ENCODE measurements at regions not wholly inside any gene's neighbourhood (a gene's known extent, or its start where the extent isn't known, plus 50 kb on each side); places are given as distances from the start of the nearest gene placed in this dataset.

- DNase-seq: no peak
- CTCF ChIA-PET: interaction anchor here (0.6 kb wide), 1 partner anchor 375 kb away, joined by 4 read pairs; no protein-coding TSS in a partner anchor
- Mint-ChIP-seq H3K36me3 (ENCODE audit: insufficient read depth, unreplicated experiment) (no peaks in the 10 kb centered on the region), H3K4me3 (ENCODE audit: low read depth, unreplicated experiment) (no peak overlapping the region), H3K27me3 (ENCODE audit: unreplicated experiment) (no peaks in the 10 kb centered on the region), H3K9me3 (ENCODE audit: low read depth, unreplicated experiment) (no peaks in the 10 kb centered on the region), H3K4me1 (ENCODE audit: low read depth, unreplicated experiment) (peaks cover 10% of the 10 kb centered on the region), H3K27ac (ENCODE audit: unreplicated experiment) (no peak overlapping the region)
- no TSS peak for BruUV-seq (replicated peaks)
- intact Hi-C loops (cut with micrococcal nuclease; ENCODE audit: unreplicated experiment): no loop called here
- TF ChIP-seq CTCF (IDR thresholded peaks at IDR 0.05; ENCODE audit: unreplicated experiment): no peak
These were observed 238.3 kb downstream of the EN1 start for GRCh38 chr2:118609138-118609537.

- H3K4me1 Mint-ChIP-seq (ENCODE audit: low read depth, unreplicated experiment): peaks cover 13% of the 10 kb centered on the region
- H3K27ac Mint-ChIP-seq (ENCODE audit: unreplicated experiment): no peak overlapping the region
- no peaks in the 10 kb centered on the region for H3K27me3 Mint-ChIP-seq (ENCODE audit: unreplicated experiment)
- CTCF ChIA-PET: no interaction called here
- H3K36me3 Mint-ChIP-seq (ENCODE audit: insufficient read depth, unreplicated experiment): no peaks in the 10 kb centered on the region
- BruUV-seq (replicated peaks): no TSS peak
- no peak overlapping the region for H3K4me3 Mint-ChIP-seq (ENCODE audit: low read depth, unreplicated experiment)
- no peak for TF ChIP-seq CTCF (IDR thresholded peaks at IDR 0.05; ENCODE audit: unreplicated experiment)
- DNase-seq: no peak
- H3K9me3 Mint-ChIP-seq (ENCODE audit: low read depth, unreplicated experiment): no peaks in the 10 kb centered on the region
- intact Hi-C loops (cut with micrococcal nuclease; ENCODE audit: unreplicated experiment): no loop called here
These were observed 239.8 kb downstream of the EN1 start for GRCh38 chr2:118607641-118608040.

- no TSS peak for BruUV-seq (replicated peaks)
- Mint-ChIP-seq H3K27me3 (ENCODE audit: unreplicated experiment) (no peaks in the 10 kb centered on the region), H3K27ac (ENCODE audit: unreplicated experiment) (no peak overlapping the region)
These were observed 242.6 kb downstream of the EN1 start for GRCh38 chr2:118604811-118605210.

GRCh38 chr2:118604371-118604770 is 243.1 kb downstream of the EN1 start:
- Mint-ChIP-seq H3K27ac (ENCODE audit: unreplicated experiment) (no peak overlapping the region), H3K4me1 (ENCODE audit: low read depth, unreplicated experiment) (peaks cover 13% of the 10 kb centered on the region), H3K4me3 (ENCODE audit: low read depth, unreplicated experiment) (no peak overlapping the region), H3K36me3 (ENCODE audit: insufficient read depth, unreplicated experiment) (no peaks in the 10 kb centered on the region), H3K27me3 (ENCODE audit: unreplicated experiment) (no peaks in the 10 kb centered on the region), H3K9me3 (ENCODE audit: low read depth, unreplicated experiment) (peaks cover 3% of the 10 kb centered on the region)
- intact Hi-C loops (cut with micrococcal nuclease; ENCODE audit: unreplicated experiment): no loop called here
- CTCF ChIA-PET: no interaction called here
- no peak for DNase-seq
- BruUV-seq (replicated peaks): no TSS peak
- TF ChIP-seq CTCF (IDR thresholded peaks at IDR 0.05; ENCODE audit: unreplicated experiment): no peak

More at GRCh38 chr2:118604811-118605210, 242.6 kb downstream of the EN1 start:
- Mint-ChIP-seq H3K9me3 (ENCODE audit: low read depth, unreplicated experiment) (peaks cover 3% of the 10 kb centered on the region), H3K4me1 (ENCODE audit: low read depth, unreplicated experiment) (peaks cover 13% of the 10 kb centered on the region), H3K36me3 (ENCODE audit: insufficient read depth, unreplicated experiment) (no peaks in the 10 kb centered on the region), H3K4me3 (ENCODE audit: low read depth, unreplicated experiment) (no peak overlapping the region)
- no peak for DNase-seq
- no peak for TF ChIP-seq CTCF (IDR thresholded peaks at IDR 0.05; ENCODE audit: unreplicated experiment)
- intact Hi-C loops (cut with micrococcal nuclease; ENCODE audit: unreplicated experiment): no loop called here
- CTCF ChIA-PET: no interaction called here
